Lung (tissue), 11 donors: ENCODE measurements at regions not wholly inside any gene's neighbourhood (a gene's known extent, or its start where the extent isn't known, plus 50 kb on each side); places are given as distances from the start of the nearest gene placed in this dataset.

Experiments used
- ATAC-seq: fragments of 200-7000 bp; cut with Tn5 transposase; one replicate; pipeline ENCODE4 v1.9.1; 2020; ENCODE audit warnings: moderate number of reproducible peaks; ENCODE audit not compliant: insufficient read depth, low FRiP score
- DNase-seq, 3 donors: peaks; one replicate each; pipeline ENCODE4 v3.0.0-alpha.2; 2013 to 2017
- H3K27ac ChIP-seq, 2 donors: one replicate each; pipeline ENCODE4 v1.5.1; 2013; ENCODE audit warnings: mild to moderate bottlenecking in 2 of 2, moderate library complexity in 2 of 2, control low read depth in 1 of 2, inconsistent platforms in 1 of 2, low read depth in 1 of 2, low read length in 1 of 2
- H3K27me3 ChIP-seq, 3 donors: one replicate each; pipeline ENCODE4 v1.5.1; 2013; ENCODE audit warnings: low read length in 2 of 3; ENCODE audit not compliant: control insufficient read depth in 3 of 3, insufficient read depth in 3 of 3
- H3K36me3 ChIP-seq, 4 donors: one replicate each; pipeline ENCODE4 v1.5.1; 2013; ENCODE audit warnings: low read length in 4 of 4, mild to moderate bottlenecking in 1 of 4, moderate library complexity in 1 of 4; ENCODE audit not compliant: control insufficient read depth in 4 of 4, insufficient read depth in 4 of 4
- H3K4me1 ChIP-seq, 5 donors: one replicate each; pipeline ENCODE4 v1.5.1; 2013; ENCODE audit warnings: low read length in 5 of 5, mild to moderate bottlenecking in 2 of 5, moderate library complexity in 1 of 5; ENCODE audit not compliant: control insufficient read depth in 5 of 5, insufficient read depth in 5 of 5
- H3K4me3 ChIP-seq: one replicate; pipeline ENCODE4 v1.5.1; 2013; ENCODE audit warnings: mild to moderate bottlenecking, control low read depth, moderate library complexity
- H3K9ac ChIP-seq, 2 donors: one replicate each; pipeline ENCODE4 v1.5.1; 2013; ENCODE audit warnings: low read length in 2 of 2, control low read depth in 1 of 2; ENCODE audit not compliant: insufficient read depth in 1 of 2
- H3K9me3 ChIP-seq, 4 donors: one replicate each; pipeline ENCODE4 v1.5.1; 2013; ENCODE audit warnings: low read length in 3 of 4, mild to moderate bottlenecking in 1 of 4, moderate library complexity in 1 of 4; ENCODE audit not compliant: control insufficient read depth in 4 of 4, insufficient read depth in 3 of 4
- CTCF ChIP-seq: IDR thresholded peaks from 2 replicates; pipeline ENCODE4 v1.5.1; 2012; ENCODE audit warnings: mild to moderate bottlenecking; ENCODE audit errors: control extremely low read depth, extremely low read depth
- WGBS, 2 donors: extraction: QIAGEN DNeasy Blood & Tissue Kit; methylation state at CpG; one replicate each; pipeline ENCODE4 v1.1.7; 2013; 5-methylcytosine and 5-hydroxymethylcytosine counted together
- donor health status: control.
- donor health status: control.
- donor health status: Bipolar disorder and iron deficiency.
- donor health status: healthy.
- donor health status: DM: yes; HTN: yes; CAD: no.

- TF ChIP-seq CTCF: no peak
- H3K9ac ChIP-seq: no peak overlapping the region
- WGBS, 2 donors: 30 to 37% methylated on average over 6 to 7 of the region's 7 CpGs
These were observed 60.2 kb downstream of the TFAP2C start for GRCh38 chr20:56689318-56689717.

GRCh38 chr20:56689852-56690485 lies 60.9 kb downstream of the TFAP2C start:
- WGBS, 2 donors: 52 to 60% methylated on average over 8 of the region's 8 CpGs
- H3K4me3 ChIP-seq: no peak overlapping the region
- no peak overlapping the region for H3K9ac ChIP-seq
- peaks cover 0 to 5% (median 0%) of the 10 kb centered on the region in 4 donors for H3K9me3 ChIP-seq
- peaks cover 0 to 3% (median 0%) of the 10 kb centered on the region in 3 donors for H3K27me3 ChIP-seq
- no peak overlapping the region for H3K27ac ChIP-seq
- no peak for TF ChIP-seq CTCF
- no peak for ATAC-seq
- H3K36me3 ChIP-seq: no peaks in the 10 kb centered on the region
- no peaks in the 10 kb centered on the region for H3K4me1 ChIP-seq
- DNase-seq: no peak

More at GRCh38 chr20:56689318-56689717, 60.2 kb downstream of the TFAP2C start:
- Histone ChIP-seq H3K4me1 (no peaks in the 10 kb centered on the region), H3K27ac (no peak overlapping the region), H3K4me3 (no peak overlapping the region), H3K27me3 (peaks cover 0 to 3% (median 0%) of the 10 kb centered on the region in 3 donors), H3K36me3 (no peaks in the 10 kb centered on the region), H3K9me3 (peaks cover 0 to 5% (median 0%) of the 10 kb centered on the region in 4 donors)
- ATAC-seq: no peak
- no peak for DNase-seq

GRCh38 chr20:56690531-56691175 lies 61.5 kb downstream of the TFAP2C start:
- no peak overlapping the region for H3K4me3 ChIP-seq

More at GRCh38 chr20:56690531-56691175, 61.5 kb downstream of the TFAP2C start:
- DNase-seq (no peak), ATAC-seq (no peak)
- Histone ChIP-seq H3K27me3 (peaks cover 0 to 3% (median 0%) of the 10 kb centered on the region in 3 donors), H3K9me3 (peaks cover 0 to 5% (median 0%) of the 10 kb centered on the region in 4 donors), H3K9ac (no peak overlapping the region), H3K4me1 (no peaks in the 10 kb centered on the region), H3K27ac (no peak overlapping the region), H3K36me3 (no peaks in the 10 kb centered on the region)
- WGBS, 2 donors: 52 to 53% methylated on average over 11 of the region's 11 CpGs
- TF ChIP-seq CTCF: no peak
